Neural progenitor cell (in vitro differentiated cells): ENCODE measurements at regions not wholly inside any gene's neighbourhood (a gene's known extent, or its start where the extent isn't known, plus 50 kb on each side); places are given as distances from the start of the nearest gene placed in this dataset.

Experiments
- DNase-seq: peaks from one replicate; pipeline ENCODE4 v3.0.0-alpha.2; 2016; ENCODE audit warnings: low spot score
- H2AFZ ChIP-seq: fragments of 200-600 bp; sonication (generic); replicated peaks from 2 replicates; pipeline ENCODE4 v1.6.1; 2016; ENCODE audit warnings: antibody characterized with exemption
- H3F3A ChIP-seq: fragments of 200-600 bp; sonication (generic); 2 replicates; pipeline ENCODE4 v1.6.1; 2016; ENCODE audit warnings: antibody characterized with exemption, low read depth
- H3K27ac ChIP-seq: fragments of 200-600 bp; sonication (generic); 2 replicates; pipeline ENCODE4 v1.5.1; 2016; ENCODE audit warnings: mild to moderate bottlenecking
- H3K27me3 ChIP-seq: fragments of 200-600 bp; sonication (generic); 2 replicates; pipeline ENCODE4 v1.6.1; 2016; ENCODE audit warnings: mild to moderate bottlenecking, moderate library complexity
- H3K36me3 ChIP-seq: fragments of 200-600 bp; sonication (generic); 2 replicates; pipeline ENCODE4 v1.5.1; 2016
- H3K4me1 ChIP-seq: fragments of 200-600 bp; sonication (generic); 2 replicates; pipeline ENCODE4 v1.6.1; 2016; ENCODE audit warnings: mixed run types
- H3K4me2 ChIP-seq: fragments of 200-600 bp; sonication (generic); 2 replicates; pipeline ENCODE4 v1.6.1; 2016
- H3K4me3 ChIP-seq: fragments of 200-600 bp; sonication (generic); 2 replicates; pipeline ENCODE4 v1.5.1; 2016
- H3K79me2 ChIP-seq: fragments of 200-600 bp; sonication (generic); 2 replicates; pipeline ENCODE4 v1.6.1; 2016; ENCODE audit warnings: low read depth
- H3K9ac ChIP-seq: fragments of 200-600 bp; sonication (generic); 2 replicates; pipeline ENCODE4 v1.6.1; 2016
- H3K9me3 ChIP-seq: fragments of 200-600 bp; sonication (generic); 2 replicates; pipeline ENCODE4 v1.5.1; 2016; ENCODE audit warnings: low read depth
- H4K20me1 ChIP-seq: fragments of 200-600 bp; sonication (generic); 2 replicates; pipeline ENCODE4 v1.6.1; 2016; ENCODE audit warnings: low read depth
- H3K27ac Mint-ChIP-seq: 3 replicates; pipeline ENCODE4 v1.8.0; 2021; ENCODE audit warnings: mixed read lengths
- H3K27me3 Mint-ChIP-seq: 2 replicates; pipeline ENCODE4 v1.8.0; 2022; ENCODE audit warnings: low read depth, mild to moderate bottlenecking, inconsistent platforms, moderate library complexity, mixed read lengths; ENCODE audit not compliant: insufficient read depth
- H3K36me3 Mint-ChIP-seq: 3 replicates; pipeline ENCODE4 v1.8.0; 2021; ENCODE audit warnings: mixed read lengths
- H3K4me1 Mint-ChIP-seq: 3 replicates; pipeline ENCODE4 v1.8.0; 2021; ENCODE audit warnings: mixed read lengths
- H3K4me3 Mint-ChIP-seq: 3 replicates; pipeline ENCODE4 v1.8.0; 2021; ENCODE audit warnings: mild to moderate bottlenecking, moderate library complexity, mixed read lengths
- H3K9me3 Mint-ChIP-seq: 3 replicates; pipeline ENCODE4 v1.8.0; 2020; ENCODE audit warnings: mixed read lengths
- CTCF ChIP-seq: fragments of 200-600 bp; sonication (generic); IDR thresholded peaks from 2 replicates; pipeline ENCODE4 v1.5.1; 2017; ENCODE audit warnings: antibody characterized with exemption, mild to moderate bottlenecking
- EZH2 ChIP-seq: fragments of 200-600 bp; sonication (generic); IDR thresholded peaks from 2 replicates; pipeline ENCODE4 v1.6.1; 2017; ENCODE audit warnings: antibody characterized with exemption, mild to moderate bottlenecking, moderate library complexity
- EZH2phosphoT487 ChIP-seq: fragments of 200-600 bp; sonication (generic); IDR thresholded peaks from 2 replicates; pipeline ENCODE4 v1.6.1; 2017; ENCODE audit warnings: antibody characterized with exemption

- no peak overlapping the region for H3K4me3 Mint-ChIP-seq
- TF ChIP-seq EZH2 (no peak), EZH2phosphoT487 (no peak), CTCF (no peak)
- peaks cover 21% of the 10 kb centered on the region for H3K9me3 Mint-ChIP-seq
- no peaks in the 10 kb centered on the region for H3K9me3 ChIP-seq
- no peaks in the 10 kb centered on the region for H3K79me2 ChIP-seq
- no peak overlapping the region for H3K27ac Mint-ChIP-seq
- H3K4me3 ChIP-seq: no peak overlapping the region
- H3F3A ChIP-seq: no peaks in the 10 kb centered on the region
- H3K4me1 Mint-ChIP-seq: no peaks in the 10 kb centered on the region
- no peaks in the 10 kb centered on the region for H3K36me3 ChIP-seq
- H3K9ac ChIP-seq: no peak overlapping the region
- H3K27ac ChIP-seq: no peak overlapping the region
- H3K27me3 Mint-ChIP-seq: peaks cover 11% of the 10 kb centered on the region
- no peaks in the 10 kb centered on the region for H4K20me1 ChIP-seq
- H3K4me2 ChIP-seq: no peak overlapping the region
- H2AFZ ChIP-seq: no peak overlapping the region
- H3K36me3 Mint-ChIP-seq: no peaks in the 10 kb centered on the region
- no peaks in the 10 kb centered on the region for H3K27me3 ChIP-seq
- H3K4me1 ChIP-seq: no peaks in the 10 kb centered on the region
- DNase-seq: no peak
Measured at GRCh38 chr18:78899241-78899640, 80.4 kb upstream of the SALL3 start.

- no peak for DNase-seq
- Histone ChIP-seq H3K36me3 (no peaks in the 10 kb centered on the region), H2AFZ (no peak overlapping the region), H3F3A (no peaks in the 10 kb centered on the region), H4K20me1 (no peaks in the 10 kb centered on the region), H3K4me1 (no peaks in the 10 kb centered on the region), H3K79me2 (no peaks in the 10 kb centered on the region), H3K27ac (no peak overlapping the region), H3K9ac (no peak overlapping the region), H3K27me3 (no peaks in the 10 kb centered on the region), H3K9me3 (no peaks in the 10 kb centered on the region), H3K4me2 (no peak overlapping the region), H3K4me3 (no peak overlapping the region)
- no peaks in the 10 kb centered on the region for H3K4me1 Mint-ChIP-seq
- peaks cover 11% of the 10 kb centered on the region for H3K27me3 Mint-ChIP-seq
- no peak for TF ChIP-seq CTCF
- no peak for TF ChIP-seq EZH2
- TF ChIP-seq EZH2phosphoT487: no peak
- no peak overlapping the region for H3K27ac Mint-ChIP-seq
- H3K4me3 Mint-ChIP-seq: no peak overlapping the region
- H3K36me3 Mint-ChIP-seq: no peaks in the 10 kb centered on the region
- H3K9me3 Mint-ChIP-seq: peaks cover 20% of the 10 kb centered on the region
Measured at GRCh38 chr18:78900938-78901909, 78.4 kb upstream of the SALL3 start.

GRCh38 chr18:78901923-78902794 lies 77.5 kb upstream of the SALL3 start:
- no peak overlapping the region for H3K27ac ChIP-seq
- H3K4me3 ChIP-seq: no peak overlapping the region
- H3K9me3 ChIP-seq: no peaks in the 10 kb centered on the region
- no peaks in the 10 kb centered on the region for H3K27me3 ChIP-seq
- H3K27me3 Mint-ChIP-seq: peaks cover 9% of the 10 kb centered on the region
- no peaks in the 10 kb centered on the region for H3K36me3 ChIP-seq
- no peaks in the 10 kb centered on the region for H3K4me1 Mint-ChIP-seq
- H3K4me2 ChIP-seq: no peak overlapping the region
- no peak overlapping the region for H2AFZ ChIP-seq
- DNase-seq: no peak
- peak overlapping the region; percentile 96 for H3K27ac Mint-ChIP-seq
- H3K4me1 ChIP-seq: no peaks in the 10 kb centered on the region
- peak overlapping the region; percentile 61 for H3K4me3 Mint-ChIP-seq
- H3K36me3 Mint-ChIP-seq: no peaks in the 10 kb centered on the region
- TF ChIP-seq CTCF: no peak
- TF ChIP-seq EZH2phosphoT487: no peak
- TF ChIP-seq EZH2: no peak
- H4K20me1 ChIP-seq: no peaks in the 10 kb centered on the region
- no peaks in the 10 kb centered on the region for H3K79me2 ChIP-seq
- H3K9me3 Mint-ChIP-seq: peaks cover 17% of the 10 kb centered on the region
- H3F3A ChIP-seq: no peaks in the 10 kb centered on the region
- no peak overlapping the region for H3K9ac ChIP-seq
